ENCODE measurements at regions not wholly inside any gene's neighbourhood (a gene's known extent, or its start where the extent isn't known, plus 50 kb on each side); places are given as distances from the start of the nearest gene placed in this dataset.

DNA sequence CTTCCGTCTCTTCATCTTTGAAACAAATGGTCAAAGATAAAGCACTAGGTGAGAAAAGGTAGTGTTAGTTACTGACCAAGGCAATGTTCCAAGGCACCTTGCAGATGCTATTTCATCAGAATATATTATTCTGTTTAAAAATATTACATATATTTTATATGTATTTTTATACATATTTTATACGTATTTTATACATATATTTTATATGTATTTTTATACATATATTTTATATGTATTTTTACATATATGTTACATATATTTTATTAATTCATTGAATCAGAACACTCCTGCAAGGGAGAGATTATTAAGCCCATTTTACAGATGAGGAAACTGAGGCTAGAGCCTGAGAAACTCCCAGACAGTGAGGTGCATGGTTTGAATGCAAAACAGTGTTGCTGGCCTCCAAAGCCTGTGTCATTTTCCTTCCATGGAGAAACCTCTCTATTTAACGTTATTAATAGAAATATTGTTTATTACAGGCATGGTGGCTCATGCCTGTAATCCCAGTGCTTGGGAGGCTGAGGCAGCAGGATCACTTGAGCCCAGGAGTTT is 120.6 kb upstream of the CD82 start:
- no TSS peak for BruUV-seq (replicated peaks)
- Mint-ChIP-seq H3K27me3 (ENCODE audit: unreplicated experiment) (peaks cover 38% of the 10 kb centered on the region), H3K9me3 (ENCODE audit: low read depth, unreplicated experiment) (no peaks in the 10 kb centered on the region), H3K4me1 (ENCODE audit: low read depth, unreplicated experiment) (peaks cover 12% of the 10 kb centered on the region), H3K4me3 (ENCODE audit: low read depth, unreplicated experiment) (no peak overlapping the region), H3K36me3 (ENCODE audit: insufficient read depth, unreplicated experiment) (no peaks in the 10 kb centered on the region), H3K27ac (ENCODE audit: unreplicated experiment) (no peak overlapping the region)
- CTCF ChIA-PET: interaction anchor here (0.9 kb wide), 1 partner anchor 8 kb away, joined by 4 read pairs; no protein-coding TSS in a partner anchor
- no peak for DNase-seq
- TF ChIP-seq, protein P1, sequence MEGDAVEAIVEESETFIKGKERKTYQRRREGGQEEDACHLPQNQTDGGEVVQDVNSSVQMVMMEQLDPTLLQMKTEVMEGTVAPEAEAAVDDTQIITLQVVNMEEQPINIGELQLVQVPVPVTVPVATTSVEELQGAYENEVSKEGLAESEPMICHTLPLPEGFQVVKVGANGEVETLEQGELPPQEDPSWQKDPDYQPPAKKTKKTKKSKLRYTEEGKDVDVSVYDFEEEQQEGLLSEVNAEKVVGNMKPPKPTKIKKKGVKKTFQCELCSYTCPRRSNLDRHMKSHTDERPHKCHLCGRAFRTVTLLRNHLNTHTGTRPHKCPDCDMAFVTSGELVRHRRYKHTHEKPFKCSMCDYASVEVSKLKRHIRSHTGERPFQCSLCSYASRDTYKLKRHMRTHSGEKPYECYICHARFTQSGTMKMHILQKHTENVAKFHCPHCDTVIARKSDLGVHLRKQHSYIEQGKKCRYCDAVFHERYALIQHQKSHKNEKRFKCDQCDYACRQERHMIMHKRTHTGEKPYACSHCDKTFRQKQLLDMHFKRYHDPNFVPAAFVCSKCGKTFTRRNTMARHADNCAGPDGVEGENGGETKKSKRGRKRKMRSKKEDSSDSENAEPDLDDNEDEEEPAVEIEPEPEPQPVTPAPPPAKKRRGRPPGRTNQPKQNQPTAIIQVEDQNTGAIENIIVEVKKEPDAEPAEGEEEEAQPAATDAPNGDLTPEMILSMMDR (IDR thresholded peaks at IDR 0.05; ENCODE audit: unreplicated experiment): no peak
- intact Hi-C loops (cut with micrococcal nuclease; ENCODE audit: unreplicated experiment): no loop called here

DNA sequence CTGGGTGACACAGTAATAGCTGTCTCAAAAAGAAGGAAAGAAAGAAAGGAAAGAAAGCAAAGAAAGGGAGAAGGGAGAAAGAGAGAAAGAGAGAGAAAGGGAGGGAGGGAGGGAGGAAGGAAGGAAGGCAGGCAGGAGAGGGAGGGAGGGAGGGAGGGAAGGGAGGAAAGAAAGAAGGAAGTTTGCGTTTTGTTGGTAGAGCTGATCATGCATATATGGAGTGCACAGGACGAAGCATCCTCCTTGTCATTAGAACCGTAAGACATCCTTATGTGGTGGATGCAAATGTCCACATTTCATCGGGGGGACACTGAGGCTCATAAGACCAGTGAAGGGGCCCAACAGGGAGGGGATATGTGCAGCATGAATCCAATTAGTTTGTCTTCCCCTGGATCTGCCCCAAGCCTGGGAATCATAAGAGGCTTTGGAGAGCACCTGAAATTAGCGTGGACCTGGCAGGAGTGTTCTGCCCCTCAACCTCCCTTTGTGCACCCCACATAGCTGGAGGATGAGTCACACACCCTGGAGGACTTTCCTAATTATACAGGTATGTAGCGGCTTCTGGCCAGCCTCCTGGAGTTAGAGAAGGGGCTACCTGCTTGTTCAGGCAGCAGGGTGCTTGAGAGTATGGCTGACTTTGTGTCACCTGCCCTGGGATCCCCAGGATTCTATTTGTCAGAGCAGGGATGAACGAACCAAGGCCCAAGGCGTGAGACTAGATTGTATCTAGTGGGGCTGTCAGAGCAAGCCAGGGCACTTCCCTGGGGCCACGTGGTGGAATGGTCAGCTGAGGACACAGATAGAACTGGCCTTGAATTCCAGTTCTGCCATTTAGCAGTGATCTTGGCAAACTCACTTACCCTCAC is 119.7 kb upstream of the CD82 start:
- Mint-ChIP-seq H3K4me3 (ENCODE audit: low read depth, unreplicated experiment) (no peak overlapping the region), H3K36me3 (ENCODE audit: insufficient read depth, unreplicated experiment) (no peaks in the 10 kb centered on the region), H3K9me3 (ENCODE audit: low read depth, unreplicated experiment) (no peaks in the 10 kb centered on the region), H3K4me1 (ENCODE audit: low read depth, unreplicated experiment) (peaks cover 12% of the 10 kb centered on the region), H3K27me3 (ENCODE audit: unreplicated experiment) (peaks cover 32% of the 10 kb centered on the region), H3K27ac (ENCODE audit: unreplicated experiment) (no peak overlapping the region)
- peak; percentile 30 for DNase-seq
- no TSS peak for BruUV-seq (replicated peaks)
- CTCF ChIA-PET: no interaction called here
- TF ChIP-seq, protein P1 (IDR thresholded peaks at IDR 0.05; ENCODE audit: unreplicated experiment): no peak
- intact Hi-C loops (cut with micrococcal nuclease; ENCODE audit: unreplicated experiment): no loop called here

DNA sequence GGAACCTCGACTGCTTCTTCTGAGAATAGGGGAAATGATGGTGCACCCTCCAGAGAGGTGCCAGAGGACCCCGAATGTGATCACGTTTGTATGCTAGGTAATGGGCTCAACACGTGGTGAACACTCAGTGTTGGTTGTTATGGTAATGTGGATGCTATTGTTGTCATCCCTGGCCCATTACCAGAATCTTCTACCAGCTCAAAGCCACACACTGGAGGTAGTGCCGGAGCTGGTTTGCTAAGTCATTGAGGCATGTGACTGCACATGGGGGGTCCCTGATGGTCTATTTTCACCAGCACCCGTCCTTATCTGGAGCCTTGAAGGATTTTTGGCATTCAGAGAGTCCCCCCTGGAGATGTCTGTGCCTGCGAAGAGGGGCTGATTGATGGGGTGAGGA is 119.1 kb upstream of the CD82 start:
- H3K4me1 Mint-ChIP-seq (ENCODE audit: low read depth, unreplicated experiment): peaks cover 12% of the 10 kb centered on the region

GRCh38 chr11:44446996-44447771 is 118.3 kb upstream of the CD82 start:
- no peak for DNase-seq
- CTCF ChIA-PET: no interaction called here
- TF ChIP-seq, protein P1 (IDR thresholded peaks at IDR 0.05; ENCODE audit: unreplicated experiment): no peak
- Mint-ChIP-seq H3K27ac (ENCODE audit: unreplicated experiment) (no peak overlapping the region), H3K36me3 (ENCODE audit: insufficient read depth, unreplicated experiment) (no peaks in the 10 kb centered on the region), H3K4me3 (ENCODE audit: low read depth, unreplicated experiment) (no peak overlapping the region), H3K4me1 (ENCODE audit: low read depth, unreplicated experiment) (peaks cover 12% of the 10 kb centered on the region), H3K27me3 (ENCODE audit: unreplicated experiment) (peaks cover 29% of the 10 kb centered on the region), H3K9me3 (ENCODE audit: low read depth, unreplicated experiment) (no peaks in the 10 kb centered on the region)
- no TSS peak for BruUV-seq (replicated peaks)
- intact Hi-C loops (cut with micrococcal nuclease; ENCODE audit: unreplicated experiment): no loop called here

More for the DNA sequence above, 119.1 kb upstream of the CD82 start:
- Mint-ChIP-seq H3K27me3 (ENCODE audit: unreplicated experiment) (peaks cover 27% of the 10 kb centered on the region), H3K36me3 (ENCODE audit: insufficient read depth, unreplicated experiment) (no peaks in the 10 kb centered on the region), H3K27ac (ENCODE audit: unreplicated experiment) (no peak overlapping the region), H3K9me3 (ENCODE audit: low read depth, unreplicated experiment) (no peaks in the 10 kb centered on the region), H3K4me3 (ENCODE audit: low read depth, unreplicated experiment) (no peak overlapping the region)
- intact Hi-C loops (cut with micrococcal nuclease; ENCODE audit: unreplicated experiment): no loop called here
- DNase-seq: no peak
- TF ChIP-seq, protein P1 (IDR thresholded peaks at IDR 0.05; ENCODE audit: unreplicated experiment): no peak
- no TSS peak for BruUV-seq (replicated peaks)
- CTCF ChIA-PET: no interaction called here
